ENCODE measurements at regions not wholly inside any gene's neighbourhood (a gene's known extent, or its start where the extent isn't known, plus 50 kb on each side); places are given as distances from the start of the nearest gene placed in this dataset.

- TF ChIP-seq CTCF (IDR thresholded peaks at IDR 0.05; ENCODE audit: insufficient read depth, low read length, poor library complexity, severe bottlenecking) (no peak), EZH2phosphoT487 (conservative IDR thresholded peaks at IDR 0.05; ENCODE audit: low read length) (no peak)
Observed at GRCh38 chr6:102994866-102995265, 1601.4 kb downstream of the GRIK2 start.
